ENCODE measurements at regions not wholly inside any gene's neighbourhood (a gene's known extent, or its start where the extent isn't known, plus 50 kb on each side); places are given as distances from the start of the nearest gene placed in this dataset.

DNA sequence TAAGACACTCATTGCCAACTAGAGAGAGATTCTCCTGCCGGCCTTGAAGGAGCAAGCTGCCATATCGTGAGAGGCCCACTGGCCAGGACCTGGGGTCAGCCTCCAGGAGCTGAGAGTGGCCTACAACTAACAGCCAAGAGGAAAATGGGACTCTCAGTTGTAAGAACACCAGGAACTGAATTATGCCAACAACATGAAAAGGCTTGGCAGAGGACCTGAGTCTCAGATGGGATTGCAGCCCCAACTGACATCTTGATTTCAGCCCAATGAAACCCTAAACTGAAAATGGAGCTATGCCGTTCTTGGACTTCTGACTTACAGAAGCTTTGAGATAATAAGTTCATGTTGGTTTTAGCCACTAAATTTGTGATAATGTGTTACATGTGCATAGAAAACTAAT lies 193.5 kb upstream of the LRFN2 start:
- H3K27ac Mint-ChIP-seq, result no peak overlapping the region
- TF ChIP-seq ETV6 (CRISPR knock-in tag; IDR thresholded peaks at IDR 0.05) (no peak), TEAD4 (CRISPR knock-in tag; IDR thresholded peaks at IDR 0.05) (no peak), ZNF423 (CRISPR knock-in tag; IDR thresholded peaks at IDR 0.05) (no peak), MXD4 (CRISPR knock-in tag; IDR thresholded peaks at IDR 0.05; ENCODE audit: borderline replicate concordance) (no peak), TCF7 (CRISPR knock-in tag; IDR thresholded peaks at IDR 0.05; ENCODE audit: low read depth) (no peak), MYBL2 (CRISPR knock-in tag; IDR thresholded peaks at IDR 0.05) (no peak), SMAD3 (CRISPR knock-in tag; IDR thresholded peaks at IDR 0.05; ENCODE audit: borderline replicate concordance) (no peak), NR3C1 (CRISPR knock-in tag; conservative IDR thresholded peaks at IDR 0.05; ENCODE audit: low read depth) (no peak), FOXP1 (CRISPR knock-in tag; IDR thresholded peaks at IDR 0.05; ENCODE audit: borderline replicate concordance) (no peak), GRHL2 (CRISPR knock-in tag; IDR thresholded peaks at IDR 0.05; ENCODE audit: insufficient replicate concordance, severe bottlenecking) (no peak), NFATC4 (CRISPR knock-in tag; IDR thresholded peaks at IDR 0.05) (no peak)
- TF ChIP-seq, protein P1, sequence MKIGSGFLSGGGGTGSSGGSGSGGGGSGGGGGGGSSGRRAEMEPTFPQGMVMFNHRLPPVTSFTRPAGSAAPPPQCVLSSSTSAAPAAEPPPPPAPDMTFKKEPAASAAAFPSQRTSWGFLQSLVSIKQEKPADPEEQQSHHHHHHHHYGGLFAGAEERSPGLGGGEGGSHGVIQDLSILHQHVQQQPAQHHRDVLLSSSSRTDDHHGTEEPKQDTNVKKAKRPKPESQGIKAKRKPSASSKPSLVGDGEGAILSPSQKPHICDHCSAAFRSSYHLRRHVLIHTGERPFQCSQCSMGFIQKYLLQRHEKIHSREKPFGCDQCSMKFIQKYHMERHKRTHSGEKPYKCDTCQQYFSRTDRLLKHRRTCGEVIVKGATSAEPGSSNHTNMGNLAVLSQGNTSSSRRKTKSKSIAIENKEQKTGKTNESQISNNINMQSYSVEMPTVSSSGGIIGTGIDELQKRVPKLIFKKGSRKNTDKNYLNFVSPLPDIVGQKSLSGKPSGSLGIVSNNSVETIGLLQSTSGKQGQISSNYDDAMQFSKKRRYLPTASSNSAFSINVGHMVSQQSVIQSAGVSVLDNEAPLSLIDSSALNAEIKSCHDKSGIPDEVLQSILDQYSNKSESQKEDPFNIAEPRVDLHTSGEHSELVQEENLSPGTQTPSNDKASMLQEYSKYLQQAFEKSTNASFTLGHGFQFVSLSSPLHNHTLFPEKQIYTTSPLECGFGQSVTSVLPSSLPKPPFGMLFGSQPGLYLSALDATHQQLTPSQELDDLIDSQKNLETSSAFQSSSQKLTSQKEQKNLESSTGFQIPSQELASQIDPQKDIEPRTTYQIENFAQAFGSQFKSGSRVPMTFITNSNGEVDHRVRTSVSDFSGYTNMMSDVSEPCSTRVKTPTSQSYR (CRISPR knock-in tag; IDR thresholded peaks at IDR 0.05), result no peak
- TF ChIP-seq, protein P2, sequence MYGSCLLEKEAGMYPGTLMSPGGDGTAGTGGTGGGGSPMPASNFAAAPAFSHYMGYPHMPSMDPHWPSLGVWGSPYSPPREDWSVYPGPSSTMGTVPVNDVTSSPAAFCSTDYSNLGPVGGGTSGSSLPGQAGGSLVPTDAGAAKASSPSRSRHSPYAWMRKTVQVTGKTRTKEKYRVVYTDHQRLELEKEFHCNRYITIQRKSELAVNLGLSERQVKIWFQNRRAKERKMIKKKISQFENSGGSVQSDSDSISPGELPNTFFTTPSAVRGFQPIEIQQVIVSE (CRISPR knock-in tag; IDR thresholded peaks at IDR 0.05; ENCODE audit: borderline replicate concordance), result no peak
- TF ChIP-seq, protein P3, sequence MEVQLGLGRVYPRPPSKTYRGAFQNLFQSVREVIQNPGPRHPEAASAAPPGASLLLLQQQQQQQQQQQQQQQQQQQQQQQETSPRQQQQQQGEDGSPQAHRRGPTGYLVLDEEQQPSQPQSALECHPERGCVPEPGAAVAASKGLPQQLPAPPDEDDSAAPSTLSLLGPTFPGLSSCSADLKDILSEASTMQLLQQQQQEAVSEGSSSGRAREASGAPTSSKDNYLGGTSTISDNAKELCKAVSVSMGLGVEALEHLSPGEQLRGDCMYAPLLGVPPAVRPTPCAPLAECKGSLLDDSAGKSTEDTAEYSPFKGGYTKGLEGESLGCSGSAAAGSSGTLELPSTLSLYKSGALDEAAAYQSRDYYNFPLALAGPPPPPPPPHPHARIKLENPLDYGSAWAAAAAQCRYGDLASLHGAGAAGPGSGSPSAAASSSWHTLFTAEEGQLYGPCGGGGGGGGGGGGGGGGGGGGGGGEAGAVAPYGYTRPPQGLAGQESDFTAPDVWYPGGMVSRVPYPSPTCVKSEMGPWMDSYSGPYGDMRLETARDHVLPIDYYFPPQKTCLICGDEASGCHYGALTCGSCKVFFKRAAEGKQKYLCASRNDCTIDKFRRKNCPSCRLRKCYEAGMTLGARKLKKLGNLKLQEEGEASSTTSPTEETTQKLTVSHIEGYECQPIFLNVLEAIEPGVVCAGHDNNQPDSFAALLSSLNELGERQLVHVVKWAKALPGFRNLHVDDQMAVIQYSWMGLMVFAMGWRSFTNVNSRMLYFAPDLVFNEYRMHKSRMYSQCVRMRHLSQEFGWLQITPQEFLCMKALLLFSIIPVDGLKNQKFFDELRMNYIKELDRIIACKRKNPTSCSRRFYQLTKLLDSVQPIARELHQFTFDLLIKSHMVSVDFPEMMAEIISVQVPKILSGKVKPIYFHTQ (CRISPR knock-in tag; IDR thresholded peaks at IDR 0.05), result no peak
- TF ChIP-seq, protein P4, sequence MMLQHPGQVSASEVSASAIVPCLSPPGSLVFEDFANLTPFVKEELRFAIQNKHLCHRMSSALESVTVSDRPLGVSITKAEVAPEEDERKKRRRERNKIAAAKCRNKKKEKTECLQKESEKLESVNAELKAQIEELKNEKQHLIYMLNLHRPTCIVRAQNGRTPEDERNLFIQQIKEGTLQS (CRISPR knock-in tag; conservative IDR thresholded peaks at IDR 0.05), result no peak
- TF ChIP-seq, protein P5, sequence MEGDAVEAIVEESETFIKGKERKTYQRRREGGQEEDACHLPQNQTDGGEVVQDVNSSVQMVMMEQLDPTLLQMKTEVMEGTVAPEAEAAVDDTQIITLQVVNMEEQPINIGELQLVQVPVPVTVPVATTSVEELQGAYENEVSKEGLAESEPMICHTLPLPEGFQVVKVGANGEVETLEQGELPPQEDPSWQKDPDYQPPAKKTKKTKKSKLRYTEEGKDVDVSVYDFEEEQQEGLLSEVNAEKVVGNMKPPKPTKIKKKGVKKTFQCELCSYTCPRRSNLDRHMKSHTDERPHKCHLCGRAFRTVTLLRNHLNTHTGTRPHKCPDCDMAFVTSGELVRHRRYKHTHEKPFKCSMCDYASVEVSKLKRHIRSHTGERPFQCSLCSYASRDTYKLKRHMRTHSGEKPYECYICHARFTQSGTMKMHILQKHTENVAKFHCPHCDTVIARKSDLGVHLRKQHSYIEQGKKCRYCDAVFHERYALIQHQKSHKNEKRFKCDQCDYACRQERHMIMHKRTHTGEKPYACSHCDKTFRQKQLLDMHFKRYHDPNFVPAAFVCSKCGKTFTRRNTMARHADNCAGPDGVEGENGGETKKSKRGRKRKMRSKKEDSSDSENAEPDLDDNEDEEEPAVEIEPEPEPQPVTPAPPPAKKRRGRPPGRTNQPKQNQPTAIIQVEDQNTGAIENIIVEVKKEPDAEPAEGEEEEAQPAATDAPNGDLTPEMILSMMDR (IDR thresholded peaks at IDR 0.05), result no peak
- TF ChIP-seq, protein P6, sequence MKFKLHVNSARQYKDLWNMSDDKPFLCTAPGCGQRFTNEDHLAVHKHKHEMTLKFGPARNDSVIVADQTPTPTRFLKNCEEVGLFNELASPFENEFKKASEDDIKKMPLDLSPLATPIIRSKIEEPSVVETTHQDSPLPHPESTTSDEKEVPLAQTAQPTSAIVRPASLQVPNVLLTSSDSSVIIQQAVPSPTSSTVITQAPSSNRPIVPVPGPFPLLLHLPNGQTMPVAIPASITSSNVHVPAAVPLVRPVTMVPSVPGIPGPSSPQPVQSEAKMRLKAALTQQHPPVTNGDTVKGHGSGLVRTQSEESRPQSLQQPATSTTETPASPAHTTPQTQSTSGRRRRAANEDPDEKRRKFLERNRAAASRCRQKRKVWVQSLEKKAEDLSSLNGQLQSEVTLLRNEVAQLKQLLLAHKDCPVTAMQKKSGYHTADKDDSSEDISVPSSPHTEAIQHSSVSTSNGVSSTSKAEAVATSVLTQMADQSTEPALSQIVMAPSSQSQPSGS (CRISPR knock-in tag; IDR thresholded peaks at IDR 0.05; ENCODE audit: borderline replicate concordance, low read depth), result no peak
- no peak for DNase-seq (ENCODE audit: low spot score)
- ChIA-PET CTCF (interaction anchor here (0.9 to 1.0 kb wide), 2 partner anchors 193 to 457 kb away, joined by 3 to 4 read pairs; partner anchors contain the start of gene LRFN2), POLR2A (no interaction called here)
- H3K27me3 Mint-ChIP-seq (ENCODE audit: low read depth), result no peaks in the 10 kb centered on the region
- no peaks in the 10 kb centered on the region for H3K9me3 Mint-ChIP-seq
- H3K4me1 Mint-ChIP-seq, result no peaks in the 10 kb centered on the region
- no peak overlapping the region for H3K4me3 Mint-ChIP-seq
- H3K36me3 Mint-ChIP-seq, result no peaks in the 10 kb centered on the region
- no peak for ATAC-seq
